Kidney tubule cell (primary cell): ENCODE measurements at regions not wholly inside any gene's neighbourhood (a gene's known extent, or its start where the extent isn't known, plus 50 kb on each side); places are given as distances from the start of the nearest gene placed in this dataset.
A peak's percentile ranks its signal among the peaks of the same experiment; 100 is the strongest.
"Not testable (repeated sequence)": the region's sequence is repeated elsewhere in the genome, so short reads cannot be mapped to it uniquely, and the experiment has no call there.

Source experiments
- DNase-seq: peaks from one replicate; pipeline ENCODE4 v3.0.0-alpha.2; 2018; ENCODE audit warnings: low spot score

DNA sequence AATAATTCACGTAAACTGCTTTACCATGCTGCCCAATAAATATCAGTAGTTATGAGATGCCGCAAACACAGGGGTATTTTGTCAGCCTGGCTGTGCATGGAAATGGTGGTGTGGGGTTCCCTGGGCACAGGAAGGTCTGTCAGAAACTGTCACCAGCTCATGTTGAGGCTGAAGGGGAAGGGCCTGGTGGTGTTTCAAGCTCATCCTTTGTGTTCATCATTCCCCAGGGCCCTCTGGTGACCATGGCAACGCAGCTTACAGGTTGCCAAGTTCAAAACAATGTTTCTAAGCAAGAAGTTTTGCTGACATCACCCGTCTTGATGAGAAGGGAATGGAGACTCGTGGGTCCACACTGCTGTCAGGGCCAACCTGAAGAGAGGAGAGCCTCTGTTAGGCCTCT is 348.9 kb upstream of the C16orf82 start:
- no peak for DNase-seq

DNA sequence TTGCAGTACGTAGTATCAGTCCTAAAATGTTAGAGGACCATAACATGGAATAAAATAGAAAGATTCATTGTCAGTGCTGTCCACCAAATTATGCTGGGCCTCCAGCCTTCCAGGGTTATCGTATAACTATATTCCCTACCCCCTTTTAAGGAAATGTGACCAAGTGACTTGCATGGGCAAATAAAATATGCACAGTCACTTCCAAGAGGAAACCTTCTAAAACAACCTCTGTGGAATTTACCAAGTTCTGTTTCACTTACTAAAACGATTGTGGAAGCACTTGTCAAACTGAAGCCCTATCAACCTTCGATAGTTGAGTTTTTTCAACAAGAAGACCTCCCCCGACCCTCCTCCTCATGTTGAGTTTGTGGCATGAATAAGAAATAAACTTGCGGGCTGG is 345.4 kb upstream of the C16orf82 start:
- DNase-seq, result peak; percentile 5

DNA sequence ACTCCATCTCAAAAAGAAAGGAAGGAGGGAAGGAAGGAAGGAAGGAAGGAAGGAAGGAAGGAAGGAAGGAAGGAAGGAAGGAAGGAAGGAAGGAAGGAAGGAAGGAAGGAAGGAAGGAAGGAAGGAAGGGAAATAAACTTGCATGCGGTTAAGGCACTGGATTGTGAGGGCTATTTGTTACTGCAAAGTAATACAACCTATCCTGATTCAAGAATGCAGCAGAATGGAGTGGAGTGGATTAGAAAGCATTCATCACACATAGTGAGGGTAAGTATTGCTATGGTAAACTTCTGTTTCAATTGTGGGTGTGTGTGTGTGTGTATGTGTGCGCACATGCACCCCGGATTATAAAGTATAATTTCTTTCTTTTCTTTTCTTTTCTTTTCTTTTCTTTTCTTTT is 344.8 kb upstream of the C16orf82 start:
- not testable (repeated sequence) for DNase-seq

DNA sequence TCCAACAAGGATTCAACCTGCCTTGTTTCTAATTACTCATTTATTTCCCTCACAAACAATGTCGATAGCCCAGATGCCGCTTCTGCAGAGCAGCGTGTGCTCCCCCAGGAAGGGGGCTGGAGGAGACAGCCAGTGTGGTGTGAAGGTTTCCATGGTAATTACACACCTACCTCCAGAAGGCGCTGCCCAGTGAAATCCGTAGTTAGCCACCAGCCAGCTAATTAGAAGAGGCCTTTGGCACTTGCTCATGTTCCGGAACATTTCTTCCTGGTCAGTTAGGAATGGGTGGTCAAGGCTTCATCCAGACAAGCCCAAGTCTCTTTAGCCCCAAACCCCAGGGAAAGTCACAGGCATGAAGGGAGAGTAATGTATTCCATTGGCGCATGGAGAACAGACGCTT is 342.5 kb upstream of the C16orf82 start:
- no peak for DNase-seq

DNA sequence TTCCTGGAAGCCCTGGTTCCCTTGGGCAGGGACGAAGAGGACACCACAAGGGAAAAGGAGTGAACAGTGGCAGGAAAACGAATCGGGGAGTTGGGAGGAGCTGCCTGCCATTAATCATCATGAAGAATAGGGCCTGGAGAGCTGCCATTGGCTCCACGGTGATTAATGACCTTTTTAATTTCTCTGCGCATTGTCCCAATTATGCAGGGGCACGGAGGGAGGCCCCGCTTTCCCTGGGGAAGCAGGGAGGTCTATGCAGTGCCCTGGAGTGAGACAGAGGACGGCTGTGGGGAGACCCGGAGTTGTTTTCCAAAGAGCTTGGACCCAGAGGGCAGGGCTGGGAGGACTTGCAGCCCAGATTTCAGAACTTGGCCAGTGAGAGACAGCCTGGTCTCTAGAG is 338.9 kb upstream of the C16orf82 start:
- no peak for DNase-seq

DNA sequence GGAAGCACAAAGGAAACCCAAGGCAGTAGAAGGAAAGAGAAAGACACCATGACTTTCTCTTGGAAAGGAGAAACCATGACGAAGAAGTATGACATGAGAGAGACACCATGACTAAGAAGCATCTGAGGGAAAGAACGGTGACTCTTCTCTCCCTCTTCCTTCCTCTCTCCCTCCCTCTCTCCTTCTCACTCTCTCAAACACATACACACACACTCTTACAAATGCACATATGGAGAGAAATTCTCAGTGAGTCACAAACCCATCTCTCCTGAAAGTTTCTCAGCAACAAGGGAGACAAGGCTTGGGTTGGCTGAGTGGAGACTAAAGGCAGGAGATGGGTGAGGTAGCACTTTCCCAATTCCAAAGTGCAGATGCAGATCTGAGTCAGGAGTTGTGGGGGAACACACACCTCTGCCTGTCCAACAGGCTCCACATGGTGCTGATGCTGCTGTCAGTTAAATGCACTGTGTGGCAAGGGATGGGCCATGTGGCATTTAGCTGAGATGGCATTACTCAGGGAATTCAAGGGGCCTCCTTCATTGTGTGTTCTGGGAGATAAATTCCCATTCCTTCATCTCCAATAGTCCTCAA is 336.7 kb upstream of the C16orf82 start:
- DNase-seq, result no peak

DNA sequence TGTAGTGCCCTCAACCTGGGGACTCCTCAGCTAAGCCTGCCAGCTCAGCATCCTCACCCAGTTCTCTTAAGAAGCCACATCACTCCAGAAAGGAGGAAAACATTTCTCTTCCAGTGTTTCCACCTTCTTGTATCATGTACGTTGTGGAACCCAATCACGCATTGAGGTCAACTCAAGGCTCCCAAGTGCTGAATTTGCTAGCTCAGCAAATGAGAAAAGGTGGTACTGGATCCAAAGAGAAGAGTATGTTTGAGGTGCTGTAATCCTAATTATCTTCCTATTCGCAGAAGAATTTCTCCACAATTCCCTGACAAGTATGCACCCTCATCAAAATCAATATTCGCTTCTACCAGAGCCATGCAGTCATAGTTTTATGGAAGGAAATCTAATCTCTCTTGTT is 335.0 kb upstream of the C16orf82 start:
- no peak for DNase-seq

DNA sequence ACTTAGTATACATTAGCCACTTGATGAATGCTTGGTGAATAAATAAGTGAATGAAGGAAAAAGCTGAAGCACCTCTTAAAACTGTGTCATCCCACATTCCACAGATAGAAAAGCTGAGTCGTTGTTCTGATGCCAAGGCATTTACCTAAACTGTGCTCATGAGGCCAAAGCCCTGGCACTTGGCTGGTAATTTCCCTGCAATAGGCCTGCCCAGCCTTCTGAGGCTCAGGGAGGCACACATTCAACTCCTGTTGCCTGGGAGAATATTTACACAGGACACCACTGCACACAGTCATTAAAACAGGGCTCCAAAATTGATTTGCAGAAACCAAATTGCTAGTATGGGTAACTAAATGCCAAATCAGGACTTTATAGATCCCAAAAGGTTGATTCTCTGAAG is 333.0 kb upstream of the C16orf82 start:
- DNase-seq, result no peak

DNA sequence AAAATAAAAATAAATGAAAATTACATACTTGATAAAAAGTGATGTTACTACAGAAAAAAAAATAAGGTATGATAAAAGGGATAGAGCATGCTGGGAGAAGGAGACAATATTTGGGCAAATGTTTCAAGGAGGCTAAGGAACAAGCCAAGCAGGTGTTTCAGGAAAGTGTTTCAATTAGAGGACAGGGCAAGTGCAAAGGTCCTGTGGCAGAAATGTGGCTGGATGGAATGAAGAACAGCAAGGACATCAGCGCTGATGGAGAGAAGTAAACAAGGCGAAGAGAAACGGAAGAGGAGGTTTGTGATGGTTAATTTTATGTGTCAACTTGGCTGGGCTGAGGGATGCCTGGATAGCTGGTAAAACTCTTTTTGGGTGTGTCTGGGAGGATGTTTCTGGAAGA is 331.2 kb upstream of the C16orf82 start:
- DNase-seq, result no peak

DNA sequence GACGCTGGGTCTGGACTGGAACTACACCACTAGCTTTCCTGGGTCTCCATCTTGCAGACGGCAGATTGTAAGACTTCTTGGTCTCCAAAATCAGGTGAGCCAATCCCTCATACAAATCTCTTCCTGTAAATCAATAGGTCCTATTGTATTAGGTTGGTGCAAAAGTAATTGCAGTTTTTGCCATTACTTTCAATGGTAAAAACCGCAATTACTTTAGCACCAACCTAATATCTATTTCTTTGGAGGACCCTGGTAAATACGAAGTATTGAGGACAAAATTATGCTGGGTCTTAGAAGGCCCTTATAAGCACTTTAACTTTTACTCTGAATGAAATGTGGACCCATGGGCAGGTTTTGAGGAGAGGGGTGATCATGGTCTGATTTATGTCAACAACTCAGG is 330.6 kb upstream of the C16orf82 start:
- DNase-seq, result no peak

DNA sequence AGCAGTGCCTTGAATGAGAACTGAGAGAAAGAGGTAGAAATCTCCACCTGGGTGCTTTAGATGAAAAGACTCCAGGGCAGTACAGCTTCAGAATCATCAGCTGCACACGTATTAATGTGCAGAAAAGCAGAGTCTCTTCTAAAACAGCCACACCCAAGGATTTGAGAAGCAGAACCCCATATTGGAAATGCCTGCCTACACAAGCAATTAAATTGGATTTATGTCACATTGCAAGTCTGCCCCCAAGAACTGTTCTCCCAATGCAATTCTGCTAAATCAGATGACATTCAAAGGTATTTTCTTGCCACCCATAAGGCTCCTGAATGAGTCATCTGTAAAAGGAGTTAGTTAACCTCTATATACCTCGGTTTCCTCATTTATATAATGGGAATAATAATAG is 326.0 kb upstream of the C16orf82 start:
- DNase-seq, result no peak

DNA sequence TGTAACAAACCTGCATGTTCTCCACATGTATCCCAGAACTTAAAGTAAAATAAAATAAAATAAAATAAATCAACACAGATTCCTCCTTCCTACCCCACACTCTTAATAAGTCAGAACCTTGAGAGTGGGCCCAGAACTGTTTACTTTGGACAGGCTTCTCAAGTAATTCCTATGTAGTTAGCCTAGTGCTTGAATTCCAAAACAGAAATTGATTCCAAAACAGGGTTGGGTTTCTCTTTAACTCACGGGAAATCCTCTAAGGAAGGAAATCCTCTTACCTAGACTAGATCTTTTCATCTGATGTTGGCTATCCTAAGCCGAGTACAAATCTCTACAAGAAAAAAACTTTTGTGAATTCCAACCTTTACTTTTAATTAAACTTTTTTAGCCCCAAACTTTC is 324.7 kb upstream of the C16orf82 start:
- DNase-seq, result no peak

DNA sequence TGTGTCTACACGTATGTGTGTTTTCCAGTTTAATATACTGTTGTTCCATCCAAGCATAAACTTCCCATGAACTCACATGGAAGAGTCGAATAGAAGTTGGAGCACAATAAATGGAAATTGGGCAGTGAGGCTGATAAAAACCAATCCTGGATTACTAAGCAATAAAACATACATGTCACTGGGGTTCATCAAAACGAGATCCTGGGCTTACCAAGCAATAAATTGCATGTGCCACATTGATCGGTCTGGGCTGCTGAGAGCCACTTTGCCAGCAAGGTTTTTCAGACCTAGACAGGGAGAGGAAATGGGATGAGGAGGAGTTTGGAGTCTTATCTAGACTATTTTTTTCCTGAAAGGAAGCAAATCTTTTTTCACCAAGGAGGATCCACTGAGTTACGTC is 322.3 kb upstream of the C16orf82 start:
- no peak for DNase-seq

DNA sequence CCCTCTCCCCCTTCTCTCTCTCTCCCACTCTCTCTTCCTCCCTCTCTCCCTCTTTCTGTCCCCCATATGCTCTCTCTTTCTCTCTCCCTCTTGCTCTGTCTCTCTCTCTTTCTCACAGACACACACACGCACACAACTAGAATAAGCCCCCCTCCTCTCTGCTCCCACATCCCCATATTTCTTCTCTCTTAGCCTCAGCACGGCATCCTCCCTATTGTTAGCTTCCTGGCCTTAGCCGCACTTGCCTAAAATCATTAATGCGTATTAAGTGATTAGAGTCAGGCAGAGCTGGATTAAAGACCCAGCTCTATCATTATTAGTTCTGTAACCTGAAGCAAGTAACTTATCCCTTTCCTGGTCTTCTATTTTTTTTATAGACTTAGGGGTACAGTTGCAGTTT is 319.0 kb upstream of the C16orf82 start:
- DNase-seq, result no peak

DNA sequence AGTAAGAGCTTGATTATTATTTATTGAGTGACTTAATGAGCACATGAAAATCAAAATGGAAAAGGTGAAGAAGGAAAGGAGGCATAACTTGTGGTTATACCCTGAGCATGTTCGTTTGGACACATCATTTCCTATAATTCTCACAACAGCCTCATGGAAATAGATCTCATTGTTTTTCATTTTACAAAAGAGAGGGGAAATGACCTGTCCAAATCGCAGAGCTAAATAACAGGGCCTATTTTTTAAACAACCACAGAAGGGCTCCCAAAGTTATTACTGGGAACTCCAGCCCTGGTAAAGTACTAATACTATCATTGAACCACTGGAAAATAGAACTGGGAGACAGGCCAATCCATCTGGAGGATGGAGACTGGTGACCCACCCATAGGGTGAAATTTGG is 317.7 kb upstream of the C16orf82 start:
- no peak for DNase-seq

DNA sequence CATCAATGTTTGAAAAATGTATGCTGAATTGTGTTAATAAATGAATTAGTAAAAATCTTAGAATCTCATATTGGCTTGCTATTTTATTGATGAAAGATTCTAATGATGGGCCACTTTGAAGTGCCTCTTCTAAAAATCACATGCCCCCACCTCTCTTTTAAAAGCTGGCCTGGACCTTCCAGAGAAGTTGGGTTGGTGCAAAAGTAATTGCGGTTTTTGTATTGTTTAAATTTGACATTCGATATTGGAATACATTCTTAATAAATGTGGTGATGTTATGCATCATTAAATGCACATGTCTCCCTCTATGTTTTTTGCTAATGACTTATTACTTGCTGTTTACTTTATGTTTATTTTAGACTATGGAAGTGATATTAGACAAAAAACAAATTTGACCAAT is 314.6 kb upstream of the C16orf82 start:
- no peak for DNase-seq

DNA sequence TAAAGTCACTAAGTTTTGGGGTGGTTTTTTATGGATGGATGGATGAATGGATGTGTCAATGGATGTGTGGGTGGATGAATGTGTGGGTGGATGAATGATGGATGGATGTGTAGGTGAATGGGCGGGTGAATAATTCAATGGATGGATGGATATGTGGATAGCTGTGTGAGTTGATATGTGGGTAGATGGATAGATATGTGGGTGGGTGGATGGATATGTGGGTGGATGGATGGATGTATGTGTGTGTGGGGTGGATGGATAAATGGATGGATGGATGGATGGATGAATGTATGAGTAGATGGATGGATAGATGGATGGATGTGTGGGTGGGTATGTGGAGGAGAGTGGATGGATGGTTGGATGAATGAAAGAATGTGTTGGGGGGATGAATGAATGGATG is 310.1 kb upstream of the C16orf82 start:
- no peak for DNase-seq

DNA sequence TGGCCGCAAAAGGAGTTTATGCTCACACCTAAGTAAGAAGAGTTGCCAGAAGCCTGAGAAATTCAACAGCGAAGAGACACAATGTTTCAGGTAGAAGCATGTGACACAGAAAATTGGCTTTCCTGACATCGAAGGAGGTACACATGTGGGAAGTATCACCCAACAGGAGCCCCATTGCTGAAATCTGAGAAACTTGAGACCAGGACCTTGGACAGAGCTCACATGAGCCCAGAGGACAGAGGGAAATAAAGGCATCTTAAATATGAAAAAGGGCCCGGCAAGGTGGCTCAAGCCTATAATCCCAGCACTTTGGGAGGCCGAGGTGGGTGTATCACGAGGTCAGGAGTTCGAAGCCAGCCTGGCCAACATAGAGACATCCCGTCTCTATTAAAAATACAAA is 304.1 kb upstream of the C16orf82 start:
- no peak for DNase-seq

DNA sequence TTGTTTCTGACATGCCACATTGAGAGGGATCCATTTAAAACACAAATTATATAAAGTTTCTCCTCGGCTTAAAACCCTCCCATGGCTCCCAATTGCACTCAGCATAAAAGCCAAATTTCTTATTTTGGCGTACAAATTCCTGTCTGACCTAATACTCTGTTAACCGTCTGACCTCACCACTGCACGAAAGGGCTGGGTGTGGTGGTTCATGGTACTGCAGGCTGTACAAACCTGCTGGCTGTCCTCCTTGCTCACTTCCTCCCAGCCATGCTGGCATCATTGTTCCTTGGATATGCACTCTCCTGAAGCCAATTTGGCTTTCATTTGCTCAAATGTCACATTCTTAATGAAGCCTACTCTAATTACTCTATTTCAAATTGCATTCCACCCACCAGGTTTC is 301.6 kb upstream of the C16orf82 start:
- DNase-seq, result peak; percentile 16

DNA sequence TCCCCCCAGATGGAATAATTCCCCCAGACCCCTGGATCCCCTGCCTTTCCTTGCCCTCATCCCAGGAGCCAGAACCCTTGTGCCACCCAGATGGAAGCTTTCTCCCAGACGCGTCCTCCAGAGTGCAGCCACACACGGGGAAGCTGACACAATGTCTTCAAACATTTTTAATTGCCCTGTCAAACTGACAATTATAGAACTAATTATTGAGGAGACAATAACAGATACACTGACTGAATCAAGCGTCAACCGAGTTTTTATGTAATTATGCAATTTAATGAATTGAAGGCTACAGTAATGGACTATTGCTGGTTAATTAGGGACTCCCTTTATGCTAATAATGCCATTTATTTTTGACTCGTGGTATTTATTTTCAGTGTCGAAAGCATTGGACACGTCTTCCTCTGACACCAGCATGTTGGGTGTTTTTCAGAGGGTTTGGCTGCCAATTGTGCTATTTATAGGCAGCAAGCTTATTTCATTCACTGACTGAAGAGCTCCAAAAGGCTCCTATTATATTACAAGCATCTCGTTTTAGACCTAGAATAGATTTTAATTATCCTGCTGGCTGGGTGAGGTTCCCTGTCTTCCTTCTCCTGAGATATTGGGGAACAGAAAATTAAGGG is 298.2 kb upstream of the C16orf82 start:
- DNase-seq, result no peak

DNA sequence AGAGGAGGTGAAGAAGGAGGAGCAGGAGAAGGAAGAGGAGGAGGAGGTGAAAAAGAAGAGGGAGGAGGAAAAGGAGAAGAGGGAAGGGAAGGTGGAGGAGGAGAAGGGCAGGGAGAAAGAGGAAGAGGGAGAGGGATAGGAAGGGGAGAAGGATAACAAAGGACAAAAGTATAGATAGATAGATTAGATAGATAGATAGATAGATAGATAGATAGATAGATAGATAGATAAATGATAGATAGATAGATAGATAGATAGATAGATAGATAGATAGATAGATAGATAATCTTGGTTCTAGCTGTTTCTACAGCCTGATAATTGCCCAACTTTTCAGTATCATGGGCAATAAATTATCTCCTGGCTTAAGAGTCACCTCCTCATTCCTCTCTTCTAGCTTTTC is 296.2 kb upstream of the C16orf82 start:
- no peak for DNase-seq

DNA sequence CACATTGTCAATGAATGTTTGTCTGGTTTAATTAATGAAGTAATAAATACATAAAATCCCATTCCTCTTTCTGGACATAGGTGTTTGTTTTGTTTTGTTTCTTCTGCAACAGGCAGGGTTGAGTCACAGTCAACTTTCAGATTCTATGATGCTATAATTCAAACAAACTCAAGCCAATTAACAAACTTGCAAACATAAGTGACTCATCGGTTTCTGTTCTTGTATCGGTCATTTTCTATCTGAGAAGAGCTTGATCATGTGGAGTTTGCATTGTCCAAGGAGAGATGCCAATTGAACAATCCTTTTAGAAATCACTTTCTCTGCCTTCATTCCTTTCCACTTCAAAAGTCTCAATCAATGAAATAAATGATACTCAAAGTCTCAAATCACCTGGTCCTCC is 294.2 kb upstream of the C16orf82 start:
- no peak for DNase-seq

DNA sequence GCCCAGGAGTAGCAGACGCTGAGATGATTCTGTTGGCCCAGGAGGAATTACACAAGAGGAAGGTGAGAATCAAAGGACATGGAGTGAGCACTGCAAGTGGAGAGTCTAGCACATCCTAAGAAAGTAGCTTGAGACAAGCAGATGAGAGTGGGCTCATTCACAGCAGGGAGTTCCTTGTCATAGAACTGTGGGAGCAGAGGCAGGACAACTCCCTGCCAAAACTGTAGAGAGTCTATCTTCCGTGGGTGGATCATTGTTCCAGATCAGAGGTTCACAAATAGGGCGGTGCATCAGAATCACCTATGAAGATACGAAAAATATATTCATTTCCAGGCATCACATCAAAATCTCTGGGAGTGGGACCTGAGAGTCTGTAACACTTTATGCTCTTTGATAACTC is 288.9 kb upstream of the C16orf82 start:
- no peak for DNase-seq

DNA sequence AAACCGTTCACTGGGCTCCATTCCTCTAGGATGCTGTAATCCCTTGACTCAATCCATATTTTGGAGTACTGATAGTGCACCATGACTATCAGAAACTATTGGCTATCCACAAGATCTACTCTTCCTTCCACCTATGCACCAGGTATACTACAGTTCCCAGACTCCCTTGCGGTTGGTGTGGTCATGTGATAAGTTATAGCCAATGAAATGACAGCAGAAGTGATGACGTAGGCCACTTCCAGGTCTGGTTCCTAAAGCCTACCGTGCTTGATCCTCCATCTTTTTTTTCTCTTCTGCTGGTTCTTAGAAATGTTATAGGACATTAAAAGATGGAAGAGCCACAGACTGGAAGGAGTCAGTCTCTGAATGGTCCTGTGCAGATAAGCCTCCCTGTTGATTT is 278.8 kb upstream of the C16orf82 start:
- no peak for DNase-seq

DNA sequence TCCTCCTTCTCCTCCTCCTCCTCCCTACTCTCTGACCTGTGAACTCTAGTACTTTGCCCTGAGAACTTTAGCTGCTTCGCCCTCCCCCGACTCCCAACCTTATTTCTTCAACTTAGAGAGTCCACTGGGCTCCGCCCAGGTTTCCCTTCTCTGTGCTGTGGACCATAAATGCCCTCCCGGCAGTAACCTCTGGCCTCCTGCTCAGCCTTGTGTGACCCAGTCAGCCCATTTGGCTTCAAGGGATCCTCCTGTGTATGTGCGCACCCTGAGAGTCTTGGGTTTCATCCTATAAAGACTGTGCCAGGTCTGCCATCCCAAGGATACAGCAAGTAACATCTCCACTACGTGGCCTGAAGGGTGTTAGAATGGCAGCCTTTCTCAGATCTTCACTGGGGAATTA is 275.6 kb upstream of the C16orf82 start:
- DNase-seq, result no peak
